OCI-LY7 (cell line): ENCODE measurements at regions not wholly inside any gene's neighbourhood (a gene's known extent, or its start where the extent isn't known, plus 50 kb on each side); places are given as distances from the start of the nearest gene placed in this dataset.

ENCODE experiments used
- EZH2phosphoT487 ChIP-seq: fragments of 200-600 bp; sonication (generic); IDR thresholded peaks from 2 replicates; pipeline ENCODE4 v1.6.1; 2018; ENCODE audit warnings: low read depth, borderline replicate concordance, mild to moderate bottlenecking, mixed run types, antibody characterized with exemption, low read length, moderate library complexity, mixed read lengths
- TF ChIP-seq, protein P1 (sequence below): fragments of 200-600 bp; sonication (generic); conservative IDR thresholded peaks from 2 replicates; pipeline ENCODE4 v1.5.1; 2014; ENCODE audit warnings: mild to moderate bottlenecking, antibody characterized with exemption, low read length, moderate library complexity, mixed read lengths

DNA sequence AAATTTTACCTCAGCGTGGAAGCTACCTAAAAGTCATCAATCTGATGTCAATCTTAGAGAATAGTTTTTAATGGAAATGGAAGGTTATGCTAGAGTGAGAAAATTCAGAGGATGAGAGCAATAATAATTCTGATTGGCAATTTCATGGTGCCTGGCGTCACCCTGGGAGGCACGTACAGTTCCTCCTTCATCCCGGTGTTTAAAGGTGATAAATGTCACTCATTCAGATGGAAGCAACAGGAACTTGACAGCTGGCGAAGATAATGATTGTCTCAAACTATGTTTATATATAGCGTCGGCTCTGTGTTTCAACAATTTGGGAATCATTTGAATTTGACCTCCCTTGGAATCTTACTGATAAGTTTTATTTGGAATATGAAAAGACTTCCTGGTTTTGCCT, 108.4 kb downstream of the MED10 start:
- TF ChIP-seq, protein P1, sequence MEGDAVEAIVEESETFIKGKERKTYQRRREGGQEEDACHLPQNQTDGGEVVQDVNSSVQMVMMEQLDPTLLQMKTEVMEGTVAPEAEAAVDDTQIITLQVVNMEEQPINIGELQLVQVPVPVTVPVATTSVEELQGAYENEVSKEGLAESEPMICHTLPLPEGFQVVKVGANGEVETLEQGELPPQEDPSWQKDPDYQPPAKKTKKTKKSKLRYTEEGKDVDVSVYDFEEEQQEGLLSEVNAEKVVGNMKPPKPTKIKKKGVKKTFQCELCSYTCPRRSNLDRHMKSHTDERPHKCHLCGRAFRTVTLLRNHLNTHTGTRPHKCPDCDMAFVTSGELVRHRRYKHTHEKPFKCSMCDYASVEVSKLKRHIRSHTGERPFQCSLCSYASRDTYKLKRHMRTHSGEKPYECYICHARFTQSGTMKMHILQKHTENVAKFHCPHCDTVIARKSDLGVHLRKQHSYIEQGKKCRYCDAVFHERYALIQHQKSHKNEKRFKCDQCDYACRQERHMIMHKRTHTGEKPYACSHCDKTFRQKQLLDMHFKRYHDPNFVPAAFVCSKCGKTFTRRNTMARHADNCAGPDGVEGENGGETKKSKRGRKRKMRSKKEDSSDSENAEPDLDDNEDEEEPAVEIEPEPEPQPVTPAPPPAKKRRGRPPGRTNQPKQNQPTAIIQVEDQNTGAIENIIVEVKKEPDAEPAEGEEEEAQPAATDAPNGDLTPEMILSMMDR, result no peak
- TF ChIP-seq EZH2phosphoT487, result no peak
